ENCODE measurements at regions not wholly inside any gene's neighbourhood (a gene's known extent, or its start where the extent isn't known, plus 50 kb on each side); places are given as distances from the start of the nearest gene placed in this dataset.

DNA sequence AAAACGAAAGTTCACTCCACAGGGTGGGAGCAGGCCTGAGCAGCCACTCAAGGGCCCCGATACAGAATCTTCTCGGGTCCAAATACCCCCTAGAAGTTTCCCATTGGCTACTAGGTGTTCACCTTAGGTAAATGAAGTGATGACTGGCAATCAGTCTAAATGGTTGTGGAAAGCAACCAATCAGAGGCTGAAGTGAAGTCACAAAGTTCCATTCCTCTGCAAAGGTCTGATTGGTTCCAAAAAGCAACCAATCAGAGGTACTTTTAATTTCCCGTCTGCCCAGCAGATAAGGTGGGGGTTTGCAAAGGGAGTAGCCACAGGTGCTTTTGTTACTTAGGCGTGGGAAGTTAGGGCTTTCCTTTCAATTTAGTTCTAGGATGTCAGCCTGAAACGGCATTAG, 58.2 kb upstream of the NKAP start:
- TF ChIP-seq EZH2phosphoT487 (IDR thresholded peaks at IDR 0.05; ENCODE audit: borderline replicate concordance, low read depth, low read length) = no peak
- TF ChIP-seq, protein P1, sequence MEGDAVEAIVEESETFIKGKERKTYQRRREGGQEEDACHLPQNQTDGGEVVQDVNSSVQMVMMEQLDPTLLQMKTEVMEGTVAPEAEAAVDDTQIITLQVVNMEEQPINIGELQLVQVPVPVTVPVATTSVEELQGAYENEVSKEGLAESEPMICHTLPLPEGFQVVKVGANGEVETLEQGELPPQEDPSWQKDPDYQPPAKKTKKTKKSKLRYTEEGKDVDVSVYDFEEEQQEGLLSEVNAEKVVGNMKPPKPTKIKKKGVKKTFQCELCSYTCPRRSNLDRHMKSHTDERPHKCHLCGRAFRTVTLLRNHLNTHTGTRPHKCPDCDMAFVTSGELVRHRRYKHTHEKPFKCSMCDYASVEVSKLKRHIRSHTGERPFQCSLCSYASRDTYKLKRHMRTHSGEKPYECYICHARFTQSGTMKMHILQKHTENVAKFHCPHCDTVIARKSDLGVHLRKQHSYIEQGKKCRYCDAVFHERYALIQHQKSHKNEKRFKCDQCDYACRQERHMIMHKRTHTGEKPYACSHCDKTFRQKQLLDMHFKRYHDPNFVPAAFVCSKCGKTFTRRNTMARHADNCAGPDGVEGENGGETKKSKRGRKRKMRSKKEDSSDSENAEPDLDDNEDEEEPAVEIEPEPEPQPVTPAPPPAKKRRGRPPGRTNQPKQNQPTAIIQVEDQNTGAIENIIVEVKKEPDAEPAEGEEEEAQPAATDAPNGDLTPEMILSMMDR (conservative IDR thresholded peaks at IDR 0.05; ENCODE audit: low read length) = no peak
